ENCODE measurements at regions not wholly inside any gene's neighbourhood (a gene's known extent, or its start where the extent isn't known, plus 50 kb on each side); places are given as distances from the start of the nearest gene placed in this dataset.
A peak's percentile ranks its signal among the peaks of the same experiment; 100 is the strongest.

DNA sequence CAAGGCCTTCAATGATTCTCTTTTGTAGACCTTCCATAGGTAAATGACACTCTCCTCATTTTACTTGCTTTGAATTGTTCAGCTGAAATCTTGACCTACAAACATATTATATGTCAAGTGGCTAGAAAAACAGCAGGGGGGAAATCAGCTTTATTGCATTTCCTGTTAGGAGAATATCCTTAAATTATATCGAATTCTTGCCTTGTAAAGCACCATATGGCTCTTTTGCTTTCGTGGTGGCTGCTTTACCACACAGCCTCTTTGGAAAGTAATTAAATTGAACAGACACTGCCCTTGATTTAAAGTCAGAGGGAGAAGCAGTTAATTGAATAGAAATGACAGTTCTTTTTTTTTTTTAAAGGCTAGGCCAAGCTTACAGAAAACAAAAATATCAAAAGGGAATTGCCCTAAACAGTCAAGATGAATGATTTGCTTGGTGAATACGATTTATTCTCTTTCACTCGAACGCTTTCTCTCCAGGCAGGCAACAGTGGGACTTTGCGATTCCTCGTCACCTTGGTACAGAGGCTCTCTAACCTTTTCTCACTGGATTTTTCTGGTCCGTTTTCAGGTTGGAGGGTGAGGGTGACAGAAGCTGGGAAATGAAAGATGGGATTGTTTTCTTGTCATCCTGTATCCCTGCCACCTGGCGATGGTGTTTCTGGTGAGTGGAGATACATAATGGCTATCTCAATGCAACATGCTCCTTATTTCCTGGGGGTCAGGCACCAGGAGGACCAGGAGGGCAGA, 126.0 kb downstream of the GATA3 start:
- DNase-seq (no peak), ATAC-seq (no peak)
- intact Hi-C loops (cut with DNase I) = no loop called here
- Histone ChIP-seq H3K36me3 (no peaks in the 10 kb centered on the region), H3K27ac (no peak overlapping the region), H3K4me1 (no peaks in the 10 kb centered on the region), H3K27me3 (no peaks in the 10 kb centered on the region), H3K4me3 (no peak overlapping the region), H3K9me3 (no peaks in the 10 kb centered on the region)
- TF ChIP-seq, protein P1, sequence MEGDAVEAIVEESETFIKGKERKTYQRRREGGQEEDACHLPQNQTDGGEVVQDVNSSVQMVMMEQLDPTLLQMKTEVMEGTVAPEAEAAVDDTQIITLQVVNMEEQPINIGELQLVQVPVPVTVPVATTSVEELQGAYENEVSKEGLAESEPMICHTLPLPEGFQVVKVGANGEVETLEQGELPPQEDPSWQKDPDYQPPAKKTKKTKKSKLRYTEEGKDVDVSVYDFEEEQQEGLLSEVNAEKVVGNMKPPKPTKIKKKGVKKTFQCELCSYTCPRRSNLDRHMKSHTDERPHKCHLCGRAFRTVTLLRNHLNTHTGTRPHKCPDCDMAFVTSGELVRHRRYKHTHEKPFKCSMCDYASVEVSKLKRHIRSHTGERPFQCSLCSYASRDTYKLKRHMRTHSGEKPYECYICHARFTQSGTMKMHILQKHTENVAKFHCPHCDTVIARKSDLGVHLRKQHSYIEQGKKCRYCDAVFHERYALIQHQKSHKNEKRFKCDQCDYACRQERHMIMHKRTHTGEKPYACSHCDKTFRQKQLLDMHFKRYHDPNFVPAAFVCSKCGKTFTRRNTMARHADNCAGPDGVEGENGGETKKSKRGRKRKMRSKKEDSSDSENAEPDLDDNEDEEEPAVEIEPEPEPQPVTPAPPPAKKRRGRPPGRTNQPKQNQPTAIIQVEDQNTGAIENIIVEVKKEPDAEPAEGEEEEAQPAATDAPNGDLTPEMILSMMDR (IDR thresholded peaks at IDR 0.05) = no peak

DNA sequence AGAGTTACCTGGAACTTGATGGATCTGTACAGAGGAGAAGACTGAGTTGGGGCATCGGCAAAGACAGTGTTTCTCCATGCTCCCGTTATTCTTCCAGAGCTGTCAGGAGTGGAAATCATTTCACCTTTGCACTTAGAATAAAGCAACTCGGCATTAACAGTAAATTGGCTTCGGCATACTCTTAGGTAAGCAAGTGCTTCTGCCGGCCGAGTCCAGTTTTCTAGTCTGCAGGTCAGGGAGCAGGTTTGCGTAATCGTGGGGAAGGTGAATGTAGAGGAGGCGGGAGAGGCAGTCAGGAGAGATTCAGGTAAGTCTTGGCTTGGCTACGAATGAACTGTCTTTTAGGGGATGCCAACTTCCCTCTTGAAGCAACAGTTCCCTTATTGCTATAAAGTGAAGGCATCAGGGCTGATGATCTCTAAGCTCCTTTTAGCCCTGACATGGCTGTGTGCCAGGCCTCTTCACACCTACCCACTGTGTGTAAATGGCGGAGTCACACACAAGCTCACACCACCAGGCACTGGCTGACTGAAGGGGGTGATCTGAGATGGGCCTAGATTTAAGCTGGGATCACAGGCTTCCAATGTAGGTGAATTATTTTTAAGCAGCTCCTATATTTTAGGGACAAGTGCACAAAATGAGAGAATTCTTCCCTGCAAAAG, 127.1 kb downstream of the GATA3 start:
- H3K27me3 ChIP-seq = no peaks in the 10 kb centered on the region
- intact Hi-C loops (cut with DNase I) = no loop called here
- H3K4me1 ChIP-seq = no peaks in the 10 kb centered on the region
- no peaks in the 10 kb centered on the region for H3K36me3 ChIP-seq
- H3K9me3 ChIP-seq = no peaks in the 10 kb centered on the region
- DNase-seq = no peak
- TF ChIP-seq, protein P1 (IDR thresholded peaks at IDR 0.05) = no peak
- no peak for ATAC-seq
- no peak overlapping the region for H3K27ac ChIP-seq
- H3K4me3 ChIP-seq = no peak overlapping the region

DNA sequence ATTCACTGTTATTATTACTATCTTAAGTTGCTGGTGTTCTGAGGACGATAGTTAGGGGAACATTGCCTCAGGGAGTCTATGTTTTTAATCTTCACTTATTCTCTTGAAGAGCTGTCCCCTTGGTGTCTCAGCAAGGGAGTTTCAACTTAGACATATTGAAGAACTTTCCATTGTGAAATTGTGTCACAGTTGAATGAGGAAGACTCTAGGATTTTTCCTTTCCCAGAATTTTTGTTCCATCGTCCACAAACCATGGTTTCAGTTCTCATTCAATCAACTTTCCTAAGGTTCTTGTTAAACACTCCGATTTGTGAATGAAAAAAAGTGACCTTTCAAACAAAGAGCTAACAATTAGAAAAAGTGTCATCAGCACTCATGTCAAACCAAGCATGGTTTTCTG, 128.3 kb downstream of the GATA3 start:
- H3K27ac ChIP-seq = peak overlapping the region in 1 of 2 donors; percentile 1
- H3K27me3 ChIP-seq = peaks cover 0 to under 1% of the 10 kb centered on the region in 2 donors
- H3K4me3 ChIP-seq = no peak overlapping the region
- intact Hi-C loops (cut with DNase I) = no loop called here
- no peak for DNase-seq
- TF ChIP-seq, protein P1 (IDR thresholded peaks at IDR 0.05) = no peak
- ATAC-seq = no peak
- no peaks in the 10 kb centered on the region for H3K9me3 ChIP-seq
- no peaks in the 10 kb centered on the region for H3K4me1 ChIP-seq
- no peaks in the 10 kb centered on the region for H3K36me3 ChIP-seq

DNA sequence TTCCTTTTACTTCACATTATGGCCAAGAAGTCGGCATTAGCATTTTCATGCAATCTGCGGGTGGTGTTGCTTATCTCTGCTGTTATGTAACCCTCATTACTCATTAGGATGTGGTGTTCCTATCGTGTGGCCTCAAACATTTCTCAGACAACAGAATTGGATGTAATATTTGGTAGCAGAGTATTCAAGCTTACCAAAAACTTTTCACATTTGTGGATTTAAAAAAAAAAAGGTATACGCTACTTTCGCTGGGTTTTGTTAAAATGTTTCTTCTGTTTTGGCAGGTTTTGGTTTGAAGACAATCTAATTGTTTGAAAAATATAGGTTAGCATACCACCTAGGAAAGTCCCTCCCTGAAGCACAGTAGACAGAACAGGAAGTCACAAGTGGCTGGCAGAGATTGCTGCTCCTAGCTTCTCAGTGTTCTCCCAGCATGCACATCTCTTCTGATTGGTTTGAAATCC, 128.8 kb downstream of the GATA3 start:
- no peak overlapping the region for H3K4me3 ChIP-seq
- no peaks in the 10 kb centered on the region for H3K4me1 ChIP-seq
- TF ChIP-seq, protein P1 (IDR thresholded peaks at IDR 0.05) = no peak
- H3K27ac ChIP-seq = no peak overlapping the region
- no peaks in the 10 kb centered on the region for H3K9me3 ChIP-seq
- peaks cover 0 to 5% of the 10 kb centered on the region in 2 donors for H3K27me3 ChIP-seq
- DNase-seq (no peak), ATAC-seq (peak; percentile 34)
- H3K36me3 ChIP-seq = no peaks in the 10 kb centered on the region
- intact Hi-C loops (cut with DNase I) = no loop called here

DNA sequence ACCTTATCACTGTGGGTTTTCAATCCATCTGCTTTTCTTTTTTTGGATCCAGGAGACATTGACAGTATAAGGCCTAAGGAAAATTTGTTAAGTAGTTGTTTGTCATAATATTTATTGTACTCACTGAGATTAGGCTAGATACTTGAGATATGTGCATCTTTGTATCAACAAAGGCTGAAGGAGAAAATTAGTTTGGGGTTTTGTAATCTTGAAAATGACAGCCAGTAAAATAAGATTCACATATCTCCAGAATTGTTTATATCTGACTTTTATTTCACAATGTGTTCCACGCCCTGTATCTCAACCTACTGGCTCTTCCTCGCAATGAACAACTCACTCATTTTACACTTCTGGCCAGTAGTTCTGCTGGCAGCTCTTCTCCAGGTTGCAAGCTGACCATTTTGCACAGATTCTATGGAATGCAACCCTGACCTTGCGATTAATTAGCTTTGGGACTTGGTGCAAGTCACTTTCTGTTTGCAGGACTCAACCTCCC, 132.7 kb downstream of the GATA3 start:
- no peaks in the 10 kb centered on the region for H3K36me3 ChIP-seq
- peaks cover 0 to 27% of the 10 kb centered on the region in 2 donors for H3K27me3 ChIP-seq
- no peaks in the 10 kb centered on the region for H3K9me3 ChIP-seq
- no peaks in the 10 kb centered on the region for H3K4me1 ChIP-seq
- DNase-seq = no peak
- intact Hi-C loops (cut with DNase I) = no loop called here
- TF ChIP-seq, protein P1 (IDR thresholded peaks at IDR 0.05) = no peak
- no peak overlapping the region for H3K27ac ChIP-seq
- H3K4me3 ChIP-seq = no peak overlapping the region
- ATAC-seq = no peak
